GM18951 (cell line): ENCODE measurements at regions not wholly inside any gene's neighbourhood (a gene's known extent, or its start where the extent isn't known, plus 50 kb on each side); places are given as distances from the start of the nearest gene placed in this dataset.

Experiments used
- POLR2A ChIP-seq: IDR thresholded peaks from 4 replicates; pipeline ENCODE4 v1.6.1; 2011; ENCODE audit warnings: mild to moderate bottlenecking; ENCODE audit not compliant: insufficient read length, insufficient read depth; ENCODE audit errors: extremely low read depth
- in situ Hi-C: fragments of 300-500 bp; cut with MboI; formaldehyde crosslinking; loops from one replicate; pipeline ENCODE4 v1.12.0; 2022; ENCODE audit warnings: low sequenced_read_pairs, mixed read lengths, inconsistent platforms; ENCODE audit not compliant: unreplicated experiment

DNA sequence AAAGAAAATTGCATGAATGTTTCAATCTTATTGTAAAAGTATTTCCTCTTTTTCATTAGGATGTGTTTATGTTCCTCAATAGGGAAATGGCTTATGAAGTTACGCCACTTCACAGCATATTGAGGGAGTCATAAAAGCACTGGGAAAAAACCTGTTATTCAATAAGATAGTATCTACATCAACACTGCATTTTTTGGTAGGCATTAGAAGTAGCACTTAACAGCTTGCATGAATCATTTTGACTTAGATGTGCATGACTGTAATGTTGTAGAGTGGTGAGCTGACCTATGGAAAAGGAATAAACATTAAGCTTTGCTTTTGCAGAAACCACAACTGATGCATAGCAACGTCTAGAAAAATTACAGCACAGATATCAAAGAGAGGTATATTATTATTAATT is 111.2 kb upstream of the GRXCR1 start:
- in situ Hi-C loops, result no loop called here
- no peak for TF ChIP-seq POLR2A

DNA sequence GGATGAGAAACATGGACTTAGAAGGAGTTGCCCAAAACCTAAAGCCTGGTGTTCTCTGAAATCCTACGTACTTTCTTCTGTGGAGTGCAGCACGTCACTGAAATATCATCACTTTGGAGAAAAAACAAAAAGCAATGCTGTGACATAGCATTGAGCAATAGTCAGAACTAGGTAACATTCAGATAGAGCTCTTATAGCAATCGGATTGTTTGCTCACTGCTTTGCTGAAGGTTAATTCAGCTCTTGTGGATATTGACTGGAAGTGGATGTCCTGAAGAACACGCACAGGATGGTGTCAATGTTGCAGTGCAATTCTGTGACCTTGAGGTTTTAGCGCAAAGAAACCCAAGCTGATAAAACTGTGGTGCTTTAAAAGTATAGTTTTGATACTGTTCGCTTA is 114.2 kb upstream of the GRXCR1 start:
- in situ Hi-C loops, result no loop called here
- no peak for TF ChIP-seq POLR2A

DNA sequence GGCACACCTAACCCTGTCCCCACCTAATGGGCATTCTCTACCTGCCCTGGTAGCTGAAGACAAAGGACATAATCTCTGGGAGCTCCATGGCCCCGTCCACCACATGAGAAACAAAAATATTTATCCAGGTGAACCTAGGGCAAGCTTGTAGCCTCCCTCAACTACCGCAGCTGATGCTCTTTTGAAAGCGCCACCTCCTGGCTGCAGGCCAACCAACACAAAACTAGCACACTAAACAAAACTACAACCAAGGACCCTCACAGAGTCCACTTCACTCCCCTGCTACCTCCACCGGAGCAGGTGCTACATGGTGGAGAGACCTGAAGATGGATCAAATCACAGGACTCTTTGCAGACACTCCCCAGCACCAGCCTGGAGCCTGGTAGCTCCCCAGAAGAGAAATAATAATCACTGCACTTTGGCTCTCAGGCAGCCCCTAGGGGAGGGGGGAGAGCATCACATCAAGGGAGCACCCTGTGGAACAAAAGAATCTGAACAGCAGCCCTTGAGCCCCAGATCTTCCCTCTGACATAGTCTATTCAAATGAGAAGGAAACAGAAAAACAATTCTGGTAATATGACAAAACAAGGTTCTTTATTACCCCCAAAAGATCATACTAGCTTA is 111.3 kb upstream of the ATP8A1 start:
- in situ Hi-C loops, result no loop called here
- no peak for TF ChIP-seq POLR2A

DNA sequence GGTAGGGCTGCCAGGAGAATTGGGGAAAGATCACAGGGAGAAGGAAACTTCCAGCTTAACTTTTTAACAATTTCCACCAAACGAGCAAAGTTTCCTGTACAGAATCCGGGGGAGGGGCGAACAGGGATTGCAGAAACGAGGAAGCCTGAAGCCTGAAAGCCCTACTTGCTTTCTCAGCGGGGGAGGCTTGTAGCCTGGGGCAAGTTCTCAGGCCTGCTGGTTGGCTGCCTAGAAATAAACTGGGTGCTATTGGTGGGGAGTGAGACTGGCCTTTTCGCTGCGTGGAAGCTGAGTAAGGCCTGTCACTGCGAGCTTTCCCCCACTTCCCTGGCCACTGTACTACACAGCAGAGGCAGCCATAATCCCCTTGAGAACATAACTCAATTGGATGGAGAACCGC is 110.8 kb upstream of the ATP8A1 start:
- no peak for TF ChIP-seq POLR2A
- in situ Hi-C loops, result no loop called here

DNA sequence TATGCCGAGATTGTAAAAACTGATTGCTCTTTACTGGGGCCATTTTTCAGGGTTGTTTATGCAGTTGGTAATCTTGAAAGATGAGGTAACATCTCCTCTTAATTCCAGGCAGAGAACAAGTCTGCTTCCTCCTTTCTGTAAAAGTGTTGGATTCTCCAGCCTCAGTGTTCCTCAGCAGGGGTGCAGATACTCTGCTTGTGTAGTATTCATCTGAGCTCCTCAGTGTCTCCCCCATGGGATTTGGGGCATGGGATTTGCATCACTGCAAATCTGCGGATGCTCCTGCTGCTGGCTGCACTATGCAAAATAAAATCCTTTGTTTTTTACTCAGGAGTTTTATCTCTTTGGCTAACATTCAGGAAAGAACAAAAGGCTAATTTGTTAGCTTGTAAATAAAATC is 104.9 kb upstream of the ATP8A1 start:
- TF ChIP-seq POLR2A, result no peak
- in situ Hi-C loops, result no loop called here

DNA sequence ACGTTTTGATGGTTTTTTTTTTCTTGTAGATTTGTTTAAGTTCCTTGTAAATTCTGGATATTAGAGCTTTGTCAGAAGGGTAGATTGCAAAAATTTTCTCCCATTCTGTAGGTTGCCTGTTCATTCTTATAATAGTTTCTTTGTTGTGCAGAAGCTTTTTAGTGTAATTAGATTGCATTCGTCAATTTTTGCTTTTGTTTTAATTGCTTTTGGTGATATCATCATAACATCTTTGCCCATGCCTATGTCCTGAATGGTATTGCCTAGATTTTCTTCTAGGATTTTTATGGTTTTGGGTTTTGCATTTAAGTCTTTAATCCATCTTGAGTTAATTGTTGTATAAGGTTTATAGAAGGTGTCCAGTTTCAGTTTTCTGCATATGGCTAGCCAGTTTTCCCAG is 98.1 kb upstream of the ATP8A1 start:
- in situ Hi-C loops, result loop anchor here (10.0 kb wide), 1 partner anchor 190 kb away; no protein-coding TSS in a partner anchor

DNA sequence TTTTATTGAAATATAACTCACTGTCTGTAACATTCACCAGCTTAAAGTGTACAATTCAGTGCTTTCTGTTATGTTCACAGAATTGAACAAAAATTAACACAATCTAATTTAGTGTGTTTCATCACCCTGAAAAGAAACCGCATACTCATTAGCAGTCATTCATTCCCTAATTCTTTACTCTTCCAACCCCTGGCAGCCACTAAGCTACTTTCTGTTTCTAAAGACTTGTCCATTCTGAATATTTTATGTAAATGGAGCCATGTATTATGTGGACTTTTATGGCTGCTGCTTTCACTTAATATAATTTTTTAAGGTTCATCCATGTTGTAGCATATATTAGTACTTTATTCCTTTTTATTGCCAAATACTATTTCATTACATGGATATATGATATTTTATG is 94.7 kb upstream of the ATP8A1 start:
- in situ Hi-C loops, result loop anchor here (10.0 kb wide), 1 partner anchor 187 kb away; no protein-coding TSS in a partner anchor
- TF ChIP-seq POLR2A, result no peak

DNA sequence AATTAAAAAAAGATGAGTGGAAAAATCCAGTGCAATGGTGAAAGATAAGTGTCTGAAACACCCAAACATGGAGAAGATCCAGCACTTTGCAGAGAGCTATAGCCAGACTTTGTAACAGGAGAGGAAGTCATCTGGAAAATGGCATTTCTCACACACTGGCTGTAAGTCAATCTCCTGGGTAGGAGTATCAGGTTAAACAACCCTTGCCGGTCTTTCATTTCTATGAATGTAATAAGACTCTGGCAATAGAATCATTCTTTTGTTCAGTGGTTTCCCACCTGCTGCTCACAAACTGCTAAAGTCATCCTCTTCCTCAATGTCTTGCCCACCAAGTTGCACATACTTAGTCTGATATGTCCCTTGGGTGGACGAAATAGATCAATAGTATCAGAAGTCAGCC is 94.0 kb upstream of the ATP8A1 start:
- in situ Hi-C loops, result loop anchor here (10.0 kb wide), 1 partner anchor 186 kb away; no protein-coding TSS in a partner anchor
- TF ChIP-seq POLR2A, result no peak

DNA sequence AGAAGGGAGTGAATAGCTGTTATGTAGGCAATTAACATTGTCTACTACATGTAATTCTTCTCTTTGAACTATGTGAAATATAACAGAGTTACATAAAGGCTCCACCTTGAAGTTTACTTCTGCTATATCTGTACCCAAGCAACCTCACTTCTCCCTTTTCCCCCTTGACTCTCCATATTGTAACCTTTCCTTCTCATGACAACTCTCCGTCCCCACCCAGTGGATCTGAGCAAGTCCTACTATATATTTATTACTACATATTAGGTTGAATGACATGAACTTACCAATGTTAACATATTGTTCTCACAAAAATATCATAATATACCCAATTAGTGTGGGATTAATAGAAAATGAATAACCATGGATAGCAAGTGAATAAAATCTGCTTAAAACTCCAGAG is 93.2 kb upstream of the ATP8A1 start:
- TF ChIP-seq POLR2A, result no peak

DNA sequence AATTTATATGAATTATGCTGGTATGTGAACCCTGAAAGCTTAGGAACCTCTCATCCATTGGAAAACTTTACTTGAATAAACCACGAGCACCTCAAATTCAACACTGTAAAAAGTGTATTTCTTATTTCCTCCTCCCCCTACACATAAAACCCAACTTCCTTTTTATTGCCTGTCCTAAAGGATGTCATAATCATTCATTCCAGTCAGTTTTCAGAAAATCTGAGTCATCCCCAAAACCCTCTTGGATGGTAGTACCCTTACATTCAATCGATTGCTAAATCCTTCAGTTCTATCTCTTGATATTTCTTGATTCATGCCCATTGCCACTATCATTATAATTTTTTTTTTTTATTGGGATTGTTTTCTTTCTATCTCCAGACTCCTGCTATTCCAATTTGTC is 91.1 kb upstream of the ATP8A1 start:
- no peak for TF ChIP-seq POLR2A
- in situ Hi-C loops, result no loop called here

More for the DNA sequence above, 93.2 kb upstream of the ATP8A1 start:
- in situ Hi-C loops, result loop anchor here (10.0 kb wide), 1 partner anchor 185 kb away; no protein-coding TSS in a partner anchor

DNA sequence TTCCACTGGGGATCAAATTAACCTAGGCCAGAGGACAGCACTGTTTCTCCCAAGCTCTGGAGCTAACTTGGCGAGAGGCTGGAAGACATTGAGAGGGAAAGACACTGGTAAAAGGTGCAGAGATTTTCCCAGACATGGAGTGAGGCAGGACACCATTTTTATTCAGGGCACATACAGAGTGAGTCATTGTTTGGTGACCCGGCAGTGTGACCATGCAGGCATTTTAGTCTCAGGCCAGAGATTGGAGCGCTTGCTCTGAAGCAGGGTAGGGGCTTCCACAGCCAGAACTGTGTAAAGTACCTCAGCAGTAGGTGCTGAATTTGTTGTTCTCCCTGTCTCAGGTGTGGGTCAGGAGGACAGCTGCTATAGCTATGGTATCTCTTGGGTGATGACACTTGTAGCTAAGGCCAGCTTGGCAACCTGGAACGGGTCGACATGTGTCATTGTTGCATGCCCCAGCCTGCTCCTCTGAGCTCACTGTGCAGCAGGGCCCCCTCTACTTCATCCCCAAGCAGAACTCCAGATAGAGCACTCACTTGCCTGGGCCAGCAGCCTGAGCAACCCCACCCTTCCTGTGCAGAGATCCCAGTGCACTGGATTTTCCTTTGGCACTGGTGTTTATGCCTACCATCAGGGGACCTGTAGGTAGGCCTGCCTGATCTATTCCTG is 79.8 kb upstream of the ATP8A1 start:
- in situ Hi-C loops, result no loop called here
- no peak for TF ChIP-seq POLR2A

DNA sequence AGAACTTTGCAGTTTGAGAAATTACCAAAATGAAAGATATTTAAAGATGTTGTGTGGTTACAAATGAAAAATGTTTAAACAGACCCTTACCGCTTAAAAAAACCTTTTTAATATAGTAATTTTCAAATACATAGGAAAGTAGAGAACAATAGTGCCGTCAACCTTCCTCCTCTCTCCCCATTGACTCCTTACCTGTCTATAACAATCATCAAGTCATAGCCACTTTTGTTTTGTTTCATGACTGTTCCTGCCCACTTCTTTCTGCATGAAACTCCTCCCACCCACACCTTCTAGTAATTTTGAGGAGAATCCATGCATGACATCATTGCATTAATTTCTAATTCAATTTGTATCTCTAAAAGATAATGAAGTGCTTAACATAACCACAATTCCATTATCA is 76.5 kb upstream of the ATP8A1 start:
- TF ChIP-seq POLR2A, result no peak
- in situ Hi-C loops, result no loop called here

DNA sequence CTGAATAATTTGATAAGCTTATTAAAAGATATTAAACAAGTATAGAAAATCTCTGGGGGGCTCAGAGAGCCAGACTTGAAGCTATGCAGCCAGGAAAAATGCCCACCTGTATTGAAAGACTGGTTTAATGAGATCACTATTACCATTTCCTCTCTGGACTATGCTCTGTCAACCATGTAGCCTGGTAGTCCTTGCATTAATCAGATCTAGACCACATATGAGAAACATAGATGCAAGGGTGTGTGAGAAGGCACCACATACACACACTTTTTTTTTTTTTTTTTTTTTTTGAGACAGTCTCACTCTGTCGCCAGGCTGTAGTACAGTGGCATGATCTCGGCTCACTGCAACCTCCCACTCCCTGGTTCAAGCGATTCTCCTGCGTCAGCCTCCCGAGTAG is 75.9 kb upstream of the ATP8A1 start:
- in situ Hi-C loops, result no loop called here
- TF ChIP-seq POLR2A, result no peak

DNA sequence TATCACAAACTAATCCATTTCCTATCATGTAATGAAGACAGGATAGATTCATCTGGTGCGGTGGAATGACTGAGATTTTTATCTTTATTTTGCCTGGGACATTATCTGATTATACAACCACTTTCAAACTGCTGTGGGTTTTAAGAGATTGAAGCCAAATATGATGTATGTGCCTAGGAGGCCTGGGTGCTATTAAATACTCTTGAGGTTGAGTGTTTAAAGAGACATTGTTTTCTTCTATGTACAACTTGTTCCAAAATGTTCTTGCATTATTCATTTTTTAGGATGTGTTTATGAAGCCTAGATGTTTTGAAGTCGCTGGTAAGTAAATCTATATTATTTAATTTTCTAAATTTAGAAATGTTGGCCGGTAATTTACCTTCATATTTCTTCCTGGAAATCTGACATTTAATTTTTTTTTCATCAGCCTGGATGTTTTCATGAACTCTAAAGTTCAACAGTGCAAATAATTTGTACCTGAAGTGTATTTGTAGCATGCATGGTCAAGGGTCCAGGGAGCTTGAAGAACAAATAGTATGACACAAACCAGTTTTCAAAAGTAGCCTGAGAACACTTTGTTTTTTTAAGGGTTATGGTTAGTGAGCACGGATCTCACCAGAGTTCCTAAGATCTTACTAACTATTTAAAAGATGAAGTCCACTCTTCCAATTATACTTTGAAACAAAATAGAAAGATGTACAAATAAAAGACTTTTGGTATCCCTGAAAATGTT is 72.8 kb upstream of the ATP8A1 start:
- TF ChIP-seq POLR2A, result no peak
- in situ Hi-C loops, result no loop called here

DNA sequence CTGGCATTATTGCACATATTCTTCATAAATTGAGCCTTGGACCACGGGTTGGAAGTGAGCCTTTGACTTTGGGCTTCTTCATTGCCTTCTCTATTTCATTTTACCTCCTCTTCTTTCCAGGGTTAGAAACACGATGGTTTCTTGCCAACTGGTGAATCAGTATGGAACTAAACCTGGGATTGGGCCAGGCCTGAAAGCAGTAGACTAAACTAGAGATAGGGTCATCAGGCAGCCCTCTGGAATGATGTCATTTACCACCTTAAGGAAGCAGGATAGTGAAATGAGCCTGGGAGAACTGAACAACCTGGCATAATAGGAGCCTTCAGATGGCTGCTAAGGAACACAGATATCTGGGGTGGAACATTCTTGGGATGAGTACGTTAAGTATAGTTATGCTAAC is 67.5 kb upstream of the ATP8A1 start:
- in situ Hi-C loops, result no loop called here
- no peak for TF ChIP-seq POLR2A
